AG04450 (cell line): ENCODE measurements at regions not wholly inside any gene's neighbourhood (a gene's known extent, or its start where the extent isn't known, plus 50 kb on each side); places are given as distances from the start of the nearest gene placed in this dataset.

Experiments used
- CTCF ChIA-PET: fragments of 300-600, 350-600 bp; formaldehyde crosslinking; extraction: SDS; loops from one replicate; lab custom pipeline; 2022; ENCODE audit warnings: antibody characterized with exemption, inconsistent platforms; lab: Charles Lee
- POLR2A ChIA-PET: fragments of 350-600 bp; formaldehyde crosslinking; extraction: SDS; loops from one replicate; lab custom pipeline; 2021; ENCODE audit warnings: antibody characterized with exemption, inconsistent platforms; lab: Yijun Ruan, JAX
- DNase-seq: peaks from one replicate; pipeline ENCODE4 v3.0.0-alpha.2; 2011; ENCODE audit warnings: low read depth, low spot score
- H3K27ac ChIP-seq: one replicate; pipeline ENCODE4 v1.5.1; 2012; ENCODE audit warnings: low read depth, low read length, control low read depth
- H3K27me3 ChIP-seq: one replicate; pipeline ENCODE4 v1.6.0; 2012; ENCODE audit warnings: low read length; ENCODE audit not compliant: control insufficient read depth, insufficient read depth
- H3K4me3 ChIP-seq: 2 replicates; pipeline ENCODE4 v1.5.1; 2011; ENCODE audit warnings: mild to moderate bottlenecking, low read depth, low read length, control low read depth
- H3K9me3 ChIP-seq: 2 replicates; pipeline ENCODE4 v1.5.1; 2012; ENCODE audit warnings: low read length; ENCODE audit not compliant: control insufficient read depth, insufficient read depth
- CTCF ChIP-seq: IDR thresholded peaks from 2 replicates; pipeline ENCODE4 v1.5.1; 2011; ENCODE audit warnings: low read depth, low read length, control low read depth, inconsistent platforms

DNA sequence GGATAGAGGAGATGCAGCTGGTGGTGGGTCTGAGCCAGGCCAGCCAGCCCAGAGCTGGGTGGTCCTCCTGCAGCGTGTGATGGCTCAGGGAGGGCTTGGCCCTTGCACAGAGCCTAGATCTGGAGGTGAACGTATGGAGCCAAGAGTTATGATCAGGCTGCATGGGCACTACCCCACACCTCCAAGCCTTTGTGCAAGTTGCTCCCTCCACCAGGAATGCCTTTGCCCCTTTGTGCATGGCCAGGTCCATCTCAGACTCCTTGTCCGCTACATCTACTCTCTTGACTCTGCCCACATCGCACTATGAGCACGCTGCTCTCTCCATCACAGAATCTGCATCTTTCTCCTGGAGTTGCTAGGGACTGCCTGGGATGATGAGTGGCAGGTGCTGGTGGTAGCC, 895.7 kb downstream of the TBC1D22A start:
- POLR2A ChIA-PET = no interaction called here

GRCh38 chr22:47657224-47657623, 894.8 kb downstream of the TBC1D22A start:
- H3K4me3 ChIP-seq = no peak overlapping the region
- no peak for TF ChIP-seq CTCF

More for the DNA sequence above, 895.7 kb downstream of the TBC1D22A start:
- Histone ChIP-seq H3K9me3 (peaks cover 36% of the 10 kb centered on the region), H3K4me3 (no peak overlapping the region), H3K27me3 (no peaks in the 10 kb centered on the region), H3K27ac (no peak overlapping the region)
- CTCF ChIA-PET = no interaction called here
- TF ChIP-seq CTCF = no peak
- no peak for DNase-seq

GRCh38 chr22:47656806-47657205, 894.4 kb downstream of the TBC1D22A start:
- H3K9me3 ChIP-seq = peaks cover 46% of the 10 kb centered on the region
- H3K4me3 ChIP-seq = no peak overlapping the region
- CTCF ChIA-PET = no interaction called here
- no peak for TF ChIP-seq CTCF
- H3K27me3 ChIP-seq = no peaks in the 10 kb centered on the region
- DNase-seq = no peak
- POLR2A ChIA-PET = no interaction called here
- no peak overlapping the region for H3K27ac ChIP-seq

More at GRCh38 chr22:47657224-47657623, 894.8 kb downstream of the TBC1D22A start:
- ChIA-PET POLR2A (no interaction called here), CTCF (no interaction called here)
- Histone ChIP-seq H3K27me3 (no peaks in the 10 kb centered on the region), H3K9me3 (peaks cover 43% of the 10 kb centered on the region), H3K27ac (no peak overlapping the region)
- DNase-seq = no peak

DNA sequence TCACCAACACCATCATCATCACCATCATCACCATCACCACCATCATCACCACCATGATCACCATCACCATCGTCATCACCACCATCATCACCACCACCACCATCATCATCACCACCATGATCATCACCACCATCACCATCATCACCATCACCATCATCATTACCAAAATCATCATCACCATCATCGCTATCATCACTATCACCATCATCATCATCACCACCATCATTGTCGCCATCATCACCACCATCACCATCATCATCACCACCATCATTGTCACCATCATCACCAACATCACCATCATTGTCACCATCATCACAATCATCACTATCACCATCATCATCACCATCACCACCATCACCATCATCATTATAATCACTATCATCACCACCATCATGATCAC, 893.5 kb downstream of the TBC1D22A start:
- no peak for DNase-seq
- no peaks in the 10 kb centered on the region for H3K27me3 ChIP-seq
- no peak overlapping the region for H3K4me3 ChIP-seq
- no peak overlapping the region for H3K27ac ChIP-seq
- no peak for TF ChIP-seq CTCF
- ChIA-PET CTCF (no interaction called here), POLR2A (no interaction called here)
- H3K9me3 ChIP-seq = peaks cover 46% of the 10 kb centered on the region

GRCh38 chr22:47654922-47655491, 892.6 kb downstream of the TBC1D22A start:
- H3K9me3 ChIP-seq = peaks cover 49% of the 10 kb centered on the region
- POLR2A ChIA-PET = no interaction called here
- H3K27me3 ChIP-seq = no peaks in the 10 kb centered on the region
- CTCF ChIA-PET = no interaction called here
- no peak for DNase-seq
- no peak overlapping the region for H3K27ac ChIP-seq
- no peak overlapping the region for H3K4me3 ChIP-seq
- no peak for TF ChIP-seq CTCF
